CD4-positive, alpha-beta T cell treated with Interleukin-6 for 4 hours (primary cell): ENCODE measurements at regions not wholly inside any gene's neighbourhood (a gene's known extent, or its start where the extent isn't known, plus 50 kb on each side); places are given as distances from the start of the nearest gene placed in this dataset.
"Not testable (repeated sequence)": the region's sequence is repeated elsewhere in the genome, so short reads cannot be mapped to it uniquely, and the experiment has no call there.

Experiments used
- DNase-seq: peaks from one replicate; pipeline ENCODE4 v3.0.0-alpha.2; 2020; ENCODE audit warnings: mixed read lengths

DNA sequence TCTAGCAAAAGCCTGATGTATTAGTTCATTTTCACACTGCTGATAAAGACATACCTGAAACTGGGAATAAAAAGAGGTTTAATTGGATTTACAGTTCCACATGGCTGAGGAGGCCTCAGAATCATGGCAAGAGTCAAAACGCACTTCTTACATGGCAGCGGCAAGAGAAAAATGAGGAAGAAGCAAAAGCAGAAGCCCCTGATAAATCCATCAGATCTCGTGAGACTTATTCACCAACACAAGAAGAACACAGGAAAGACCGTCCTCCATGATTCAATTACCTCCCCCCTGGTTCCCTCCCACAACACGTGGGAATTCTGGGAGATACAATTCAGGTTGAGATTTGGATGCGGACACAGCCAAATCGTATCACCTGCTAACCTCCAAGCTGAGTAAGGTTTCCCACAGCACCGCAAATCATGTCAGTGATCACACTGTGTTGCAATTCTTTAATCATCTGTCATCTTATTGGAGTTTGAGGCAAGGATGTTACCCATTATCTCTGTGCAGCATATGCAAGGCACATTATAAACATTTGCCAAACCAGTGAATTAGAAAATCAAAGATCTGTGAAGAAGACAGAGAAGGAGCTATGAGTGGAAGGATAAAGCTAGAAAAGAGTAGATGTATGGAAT, 128.5 kb downstream of the ZNF281 start:
- no peak for DNase-seq

GRCh38 chr1:200279810-200280411, 129.9 kb downstream of the ZNF281 start:
- DNase-seq, result peak; percentile 39

GRCh38 chr1:200275816-200276453, 133.9 kb downstream of the ZNF281 start:
- DNase-seq, result no peak

DNA sequence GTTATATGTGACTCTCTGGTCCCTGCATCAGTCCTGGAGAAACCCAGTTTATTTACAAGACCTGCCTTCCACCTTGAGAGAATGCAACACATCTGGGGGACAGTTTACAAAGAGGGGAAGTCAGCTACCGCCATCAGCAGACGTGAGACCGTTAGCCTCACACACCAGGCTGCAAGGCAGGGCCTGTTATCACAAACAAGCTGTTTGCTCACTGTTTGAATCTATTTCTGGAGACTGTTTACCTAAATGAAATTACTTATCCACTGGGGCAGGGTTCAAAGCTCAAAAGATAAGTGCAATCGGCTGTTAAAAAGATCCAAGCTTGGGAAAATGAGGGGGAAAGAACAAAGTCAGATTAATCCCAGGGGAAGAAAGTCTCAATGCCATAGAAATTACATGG, 134.4 kb downstream of the ZNF281 start:
- no peak for DNase-seq

DNA sequence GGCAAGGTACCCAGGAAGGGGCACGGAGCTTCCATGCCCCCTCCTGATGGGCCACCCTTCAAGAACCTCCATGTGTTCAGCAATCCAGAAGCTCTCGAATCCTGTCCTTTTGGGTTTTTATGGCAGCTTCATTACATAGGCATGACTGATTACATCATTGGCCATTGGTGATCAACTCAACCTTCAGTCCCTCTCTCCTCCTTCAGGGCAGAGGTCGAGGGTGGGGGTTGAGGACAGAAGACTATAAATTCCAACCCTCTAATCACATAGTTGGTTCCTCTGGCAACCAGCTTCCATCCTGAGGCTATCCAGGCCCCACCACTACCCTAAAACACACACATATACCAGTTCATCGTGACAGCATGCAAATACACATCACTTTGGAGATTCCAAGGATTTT, 135.7 kb downstream of the ZNF281 start:
- no peak for DNase-seq

GRCh38 chr1:200272481-200273068, 137.3 kb downstream of the ZNF281 start:
- no peak for DNase-seq

GRCh38 chr1:200269256-200269655, 140.6 kb downstream of the ZNF281 start:
- no peak for DNase-seq

DNA sequence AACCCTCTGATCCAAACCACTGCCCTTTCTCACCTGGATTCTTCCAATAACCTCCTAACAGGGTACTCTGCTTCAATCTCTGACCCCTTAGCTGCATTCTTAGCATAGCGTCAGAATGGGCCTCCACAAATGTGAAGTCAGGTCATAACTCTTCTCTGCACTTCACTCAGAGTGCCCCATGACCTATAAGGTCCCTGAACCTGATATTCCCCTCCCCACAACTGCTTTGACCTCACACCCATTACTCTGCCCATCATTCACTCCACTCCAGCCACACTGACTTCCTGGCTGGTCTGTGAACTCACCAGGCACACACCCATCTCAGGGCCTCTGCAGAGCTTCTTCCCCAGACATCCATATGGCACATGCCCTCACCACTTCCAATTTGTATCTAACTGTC, 141.9 kb downstream of the ZNF281 start:
- DNase-seq, result no peak

DNA sequence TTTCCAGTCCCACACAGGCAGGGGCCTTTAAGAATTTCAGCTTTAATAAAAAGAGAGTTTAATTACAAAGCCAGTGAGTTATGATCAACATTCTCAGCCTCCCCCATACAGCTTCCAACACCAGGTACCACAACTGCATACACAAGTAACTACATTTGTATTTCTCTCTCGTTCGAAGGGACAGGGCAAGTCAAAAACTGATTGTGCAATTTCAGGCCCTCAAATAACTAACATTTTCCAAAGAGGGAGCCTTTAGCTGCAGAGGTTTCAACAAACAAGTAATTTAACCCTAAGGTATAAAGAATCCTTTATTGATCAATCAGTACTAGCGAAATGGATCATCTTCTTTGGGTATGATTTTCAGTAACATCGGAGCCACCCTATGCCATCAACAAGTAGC, 142.4 kb downstream of the ZNF281 start:
- DNase-seq, result no peak

- DNase-seq, result no peak
These were observed 143.0 kb downstream of the ZNF281 start for GRCh38 chr1:200266871-200267270.

DNA sequence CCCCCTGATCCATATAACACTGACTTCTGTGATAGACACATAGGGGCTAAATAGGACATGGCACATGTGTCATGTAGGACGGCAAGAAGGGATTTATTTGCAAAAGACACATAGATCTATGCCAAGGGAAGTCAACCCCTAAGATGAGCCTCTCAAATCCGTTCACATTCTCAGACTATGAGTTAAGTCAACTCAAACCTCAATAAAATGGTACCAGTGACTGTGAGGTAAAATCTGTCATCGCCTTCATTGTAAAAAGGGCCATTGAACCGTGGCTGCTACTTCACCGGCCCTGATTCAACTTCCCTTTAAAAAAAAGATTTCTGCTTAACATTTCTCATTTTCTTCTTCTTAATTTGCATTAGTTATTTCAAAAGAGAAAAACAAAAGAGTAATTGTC, 144.0 kb downstream of the ZNF281 start:
- no peak for DNase-seq

DNA sequence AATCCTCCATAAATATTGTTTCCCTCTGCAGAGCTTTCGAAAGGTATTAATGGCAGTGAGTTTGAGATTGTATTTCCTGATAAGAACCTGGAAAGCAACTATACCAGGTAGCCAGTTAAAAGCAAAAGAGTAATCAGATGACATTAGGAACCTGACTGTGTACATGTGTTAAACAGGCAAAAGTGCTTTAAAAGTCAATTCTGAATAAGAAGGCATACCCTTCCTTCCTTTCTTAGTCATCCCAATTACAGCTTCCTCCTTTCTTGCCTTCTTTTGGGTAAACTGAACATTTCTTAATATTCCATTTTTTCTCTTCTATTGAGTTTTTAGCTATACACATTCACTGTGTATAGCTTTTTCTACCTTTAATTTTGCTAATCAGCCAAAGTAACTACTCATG, 144.7 kb downstream of the ZNF281 start:
- DNase-seq, result no peak

DNA sequence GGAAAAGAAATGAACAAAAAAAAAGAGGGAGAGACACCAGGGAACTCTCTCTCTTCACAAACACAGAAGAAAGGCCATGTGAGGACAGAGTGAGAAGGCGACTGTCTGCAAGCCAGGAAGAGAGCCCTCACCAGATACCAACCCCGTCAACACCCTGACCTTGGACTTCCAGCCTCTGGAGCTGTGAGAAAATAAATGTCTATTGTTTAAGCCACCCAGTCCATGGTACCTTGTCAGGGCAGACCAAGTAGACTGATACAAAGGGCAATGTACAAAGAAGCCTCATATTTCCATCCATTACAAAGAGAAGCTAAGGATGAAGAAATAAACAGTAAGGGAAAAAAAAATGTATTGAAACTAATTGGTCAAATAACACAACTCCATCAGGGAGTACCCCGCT, 146.6 kb downstream of the ZNF281 start:
- DNase-seq, result no peak

DNA sequence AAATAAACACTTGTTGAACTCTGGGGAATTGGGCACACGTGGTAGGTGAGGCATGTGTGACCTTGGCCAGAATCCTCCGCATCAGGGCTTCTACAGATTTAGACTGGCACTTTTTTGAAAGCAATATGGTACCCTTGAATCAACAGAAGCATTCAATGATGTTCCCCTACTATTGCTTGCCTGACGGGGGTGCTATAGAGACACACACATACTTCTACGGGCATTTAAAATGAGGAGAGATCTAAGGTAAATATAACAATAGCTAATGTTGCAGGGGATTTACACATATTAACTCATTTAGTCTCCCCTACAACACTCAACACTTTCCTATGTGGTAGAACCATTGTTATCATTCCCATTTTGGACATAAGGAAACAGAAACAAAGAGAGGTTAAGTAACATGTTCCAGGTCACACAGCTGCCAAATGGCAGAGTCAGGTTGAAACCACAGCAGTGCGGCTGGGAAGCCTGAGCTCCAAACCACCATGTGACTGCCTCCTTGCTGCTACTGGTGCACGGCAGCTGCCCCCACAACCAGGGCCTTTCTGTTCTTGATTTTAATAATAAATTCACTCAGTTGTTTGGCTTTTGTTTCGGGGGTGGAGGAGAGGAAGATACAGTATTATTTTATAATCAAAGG, 147.4 kb downstream of the ZNF281 start:
- DNase-seq, result no peak

GRCh38 chr1:200260597-200261335, 149.1 kb downstream of the ZNF281 start:
- DNase-seq, result no peak

DNA sequence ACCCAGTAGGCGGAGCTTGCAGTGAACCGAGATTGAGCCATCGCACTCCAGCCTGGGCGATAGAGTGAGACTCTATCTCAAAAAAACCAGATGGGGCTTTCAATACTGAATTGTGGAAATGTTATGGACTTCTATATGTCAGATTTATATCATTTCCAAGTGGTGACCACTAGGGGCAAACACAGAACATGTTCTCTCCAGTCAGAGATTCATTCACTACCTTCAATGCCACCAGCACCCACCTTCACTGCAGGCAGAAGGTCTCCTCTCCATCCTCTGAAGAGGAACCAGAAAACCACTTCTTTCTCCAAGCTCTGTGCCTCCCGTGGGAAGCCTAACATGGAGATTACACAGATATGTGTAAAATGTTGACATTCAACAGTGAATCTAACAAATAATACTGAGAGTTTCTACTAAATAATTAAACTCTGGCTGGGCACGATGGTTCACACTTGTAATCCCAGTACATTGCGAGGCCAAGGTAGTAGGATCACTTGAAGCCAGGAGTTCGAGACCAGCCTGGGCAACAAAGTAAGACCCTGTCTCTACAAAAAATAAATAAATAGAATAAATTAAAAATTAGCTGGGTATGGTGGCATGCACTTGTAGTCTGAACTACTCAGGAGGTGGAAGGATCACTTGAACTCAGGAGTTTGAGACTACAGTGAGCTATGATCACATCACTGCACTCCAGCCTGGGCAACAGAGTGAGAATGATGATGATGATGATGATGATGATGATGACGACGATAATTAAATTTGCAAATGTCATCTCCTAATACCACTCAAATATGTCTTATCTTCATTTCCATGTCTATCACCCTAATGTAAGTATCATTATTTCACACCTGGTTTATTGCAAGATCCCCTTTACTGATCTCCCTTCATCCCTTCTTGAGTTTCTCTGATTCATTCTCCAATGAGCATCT, 151.1 kb downstream of the ZNF281 start:
- no peak for DNase-seq

DNA sequence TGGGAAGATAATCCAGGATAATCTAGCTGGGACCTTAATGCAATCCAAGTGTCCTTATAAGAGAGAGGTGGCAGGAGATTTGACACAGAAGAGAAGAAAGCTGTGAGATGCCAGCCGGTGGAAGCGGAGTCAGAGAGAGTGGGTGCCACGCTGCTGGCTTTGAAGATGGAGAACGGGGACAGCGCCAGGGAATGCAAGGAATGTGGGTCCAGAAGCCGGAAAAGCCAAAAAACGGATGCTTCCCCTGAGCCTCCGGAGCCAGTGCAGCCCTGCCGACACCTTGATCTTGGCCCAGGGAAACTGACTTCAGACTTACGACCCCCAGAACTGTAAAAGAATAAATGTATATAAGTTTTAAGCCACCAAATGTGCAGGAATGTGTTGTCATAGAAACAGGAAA, 152.6 kb downstream of the ZNF281 start:
- DNase-seq, result no peak

- not testable (repeated sequence) for DNase-seq
These were observed 155.2 kb downstream of the ZNF281 start for GRCh38 chr1:200254602-200255001.

DNA sequence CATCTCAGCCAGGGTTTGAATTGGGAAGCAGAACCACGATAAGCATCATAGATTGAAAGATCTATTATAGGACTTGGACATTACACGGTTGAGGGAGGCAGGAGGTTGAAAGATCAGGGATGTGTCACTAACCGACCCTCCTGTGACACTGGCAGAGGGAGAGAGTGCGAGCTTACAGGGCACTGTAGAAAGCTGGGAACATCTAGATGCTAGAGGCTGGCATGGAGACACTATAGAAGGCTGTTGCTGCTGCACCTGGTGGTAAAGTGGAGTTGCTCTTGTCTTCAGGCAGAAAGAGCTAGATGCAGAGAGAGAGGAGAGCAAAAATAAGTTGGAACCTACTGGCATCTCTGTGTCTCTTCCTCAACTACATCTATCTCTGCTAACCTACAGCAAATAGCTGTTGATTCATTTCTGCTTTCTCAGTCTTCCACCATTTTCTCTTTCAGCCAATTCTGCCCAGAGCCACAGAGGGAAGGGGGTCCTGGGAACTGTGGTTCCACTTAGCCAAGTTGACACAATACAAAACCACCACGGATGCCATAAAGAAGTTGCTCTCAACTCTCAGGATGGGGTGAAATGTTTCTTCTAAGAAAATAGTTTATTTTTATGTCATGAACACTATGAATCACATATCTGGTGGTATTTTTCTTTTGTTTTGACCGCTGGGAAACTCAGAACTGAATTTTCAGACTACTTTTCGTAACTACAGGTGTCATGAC, 155.9 kb downstream of the ZNF281 start:
- no peak for DNase-seq

GRCh38 chr1:200252531-200252930, 157.3 kb downstream of the ZNF281 start:
- DNase-seq, result no peak

- no peak for DNase-seq
These were observed 159.4 kb downstream of the ZNF281 start for GRCh38 chr1:200250469-200250868.
